Neural cell (in vitro differentiated cells): ENCODE measurements at regions not wholly inside any gene's neighbourhood (a gene's known extent, or its start where the extent isn't known, plus 50 kb on each side); places are given as distances from the start of the nearest gene placed in this dataset.

Experiments
- H2AFZ ChIP-seq: fragments of 200-600, 300-800 bp; sonication (generic), shearing (Covaris generic); 2 replicates; pipeline ENCODE4 v1.6.0; 2014; ENCODE audit warnings: low read depth, mild to moderate bottlenecking, antibody characterized with exemption, low read length, moderate library complexity
- H3F3A ChIP-seq: fragments of 200-600 bp; shearing (Covaris generic); 2 replicates; pipeline ENCODE4 v1.6.1; 2016; ENCODE audit warnings: mild to moderate bottlenecking, moderate library complexity, mixed read lengths, antibody characterized with exemption, low read length; ENCODE audit not compliant: insufficient read depth, poor library complexity, severe bottlenecking
- H3K27ac ChIP-seq: fragments of 200-600, 300-800 bp; sonication (generic), shearing (Covaris generic); 2 replicates; pipeline ENCODE4 v1.5.1; 2014; ENCODE audit warnings: mild to moderate bottlenecking, low read length, moderate library complexity
- H3K27me3 ChIP-seq: fragments of 300-800, 200-600 bp; sonication (generic), shearing (Covaris generic); 2 replicates; pipeline ENCODE4 v1.6.0; 2014; ENCODE audit warnings: mild to moderate bottlenecking, low read depth, low read length, moderate library complexity; ENCODE audit not compliant: insufficient read depth
- H3K36me3 ChIP-seq: fragments of 300-800, 200-600 bp; sonication (generic), shearing (Covaris generic); 2 replicates; pipeline ENCODE4 v1.5.1; 2014; ENCODE audit warnings: mild to moderate bottlenecking, antibody characterized with exemption, low read length, moderate library complexity; ENCODE audit not compliant: insufficient read depth
- H3K4me2 ChIP-seq: fragments of 300-800, 200-600 bp; sonication (generic), shearing (Covaris generic); 2 replicates; pipeline ENCODE4 v1.6.0; 2014; ENCODE audit warnings: mild to moderate bottlenecking, low read length
- H3K4me3 ChIP-seq: fragments of 300-800, 200-600 bp; sonication (generic), shearing (Covaris generic); 2 replicates; pipeline ENCODE4 v1.5.1; 2014; ENCODE audit warnings: mild to moderate bottlenecking, low read length, moderate library complexity
- H3K79me2 ChIP-seq: fragments of 200-600 bp; shearing (Covaris generic); replicated peaks from 2 replicates; pipeline ENCODE4 v1.6.0; 2014; ENCODE audit warnings: mild to moderate bottlenecking, low read length, moderate library complexity; ENCODE audit not compliant: insufficient read depth
- H3K9ac ChIP-seq: fragments of 300-800, 200-600 bp; sonication (generic), shearing (Covaris generic); 2 replicates; pipeline ENCODE4 v1.6.1; 2016; ENCODE audit warnings: mild to moderate bottlenecking, low read length, mixed read lengths
- H3K9me2 ChIP-seq: fragments of 200-600 bp; shearing (Covaris generic); 2 replicates; pipeline ENCODE4 v1.6.1; 2016; ENCODE audit warnings: mild to moderate bottlenecking, low read length, mixed read lengths; ENCODE audit not compliant: insufficient read depth
- H3K9me3 ChIP-seq: fragments of 200-600, 300-800 bp; sonication (generic), shearing (Covaris generic); 2 replicates; pipeline ENCODE4 v1.6.1; 2016; ENCODE audit warnings: mild to moderate bottlenecking, mixed run types, low read length, moderate library complexity, mixed read lengths
- H4K20me1 ChIP-seq: fragments of 200-600 bp; shearing (Covaris generic); 2 replicates; pipeline ENCODE4 v1.6.1; 2016; ENCODE audit warnings: mild to moderate bottlenecking, mixed run types; ENCODE audit not compliant: insufficient read depth
- EP300 ChIP-seq: fragments of 450-650 bp; conservative IDR thresholded peaks from 2 replicates; pipeline ENCODE4 v1.6.1; 2014; ENCODE audit warnings: antibody characterized with exemption, mild to moderate bottlenecking, moderate library complexity; ENCODE audit not compliant: poor library complexity, severe bottlenecking
- EZH2 ChIP-seq: fragments of 200-600, 300-800 bp; shearing (Covaris generic), sonication (generic); IDR thresholded peaks from 2 replicates; pipeline ENCODE4 v1.6.1; 2014; ENCODE audit warnings: antibody characterized with exemption, low read length, borderline replicate concordance, mild to moderate bottlenecking; ENCODE audit not compliant: insufficient read depth, poor library complexity, severe bottlenecking
- MXI1 ChIP-seq: fragments of 450-650 bp; conservative IDR thresholded peaks from 2 replicates; pipeline ENCODE4 v1.6.1; 2014; ENCODE audit warnings: antibody characterized with exemption, mild to moderate bottlenecking; ENCODE audit not compliant: poor library complexity, severe bottlenecking
- POLR2AphosphoS5 ChIP-seq: IDR thresholded peaks from 2 replicates; pipeline ENCODE4 v1.6.1; 2012
- RAD21 ChIP-seq: fragments of 450-650 bp; conservative IDR thresholded peaks from 2 replicates; pipeline ENCODE4 v1.6.1; 2014; ENCODE audit warnings: antibody characterized with exemption, mild to moderate bottlenecking, moderate library complexity
- SMC3 ChIP-seq: fragments of 450-650 bp; conservative IDR thresholded peaks from 2 replicates; pipeline ENCODE4 v1.6.1; 2014; ENCODE audit warnings: antibody characterized with exemption, mild to moderate bottlenecking, moderate library complexity; ENCODE audit not compliant: poor library complexity
- TAF1 ChIP-seq: IDR thresholded peaks from 2 replicates; pipeline ENCODE4 v1.6.1; 2012; ENCODE audit warnings: low read depth
- TF ChIP-seq, protein P1 (sequence below): fragments of 450-650 bp; IDR thresholded peaks from 2 replicates; pipeline ENCODE4 v1.5.1; 2014; ENCODE audit warnings: antibody characterized with exemption, mild to moderate bottlenecking, moderate library complexity; ENCODE audit not compliant: poor library complexity, severe bottlenecking
- TF ChIP-seq, protein P2 (sequence below): IDR thresholded peaks from 2 replicates; pipeline ENCODE4 v1.6.1; 2012; ENCODE audit warnings: borderline replicate concordance

DNA sequence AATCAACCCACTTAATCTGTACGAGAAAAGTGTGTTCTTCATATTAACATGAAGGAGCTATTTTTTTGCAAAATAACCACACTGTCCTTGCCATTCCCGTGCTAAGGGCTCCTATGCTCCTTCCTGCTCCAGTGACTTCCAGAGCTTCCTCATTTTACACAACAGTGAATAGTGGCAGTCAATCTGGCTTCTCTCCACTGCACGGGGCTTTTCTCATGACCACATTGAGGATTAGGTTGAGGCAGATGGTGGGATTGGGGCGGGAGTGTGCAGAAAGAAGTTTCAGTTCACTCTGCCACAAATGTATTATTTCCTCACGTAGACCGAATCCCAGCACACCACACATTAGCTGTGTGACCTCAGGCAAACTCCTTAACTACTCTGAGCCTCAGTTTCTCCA, 235.1 kb downstream of the ARHGAP12 start:
- H2AFZ ChIP-seq = no peak overlapping the region
- H3K27ac ChIP-seq = no peak overlapping the region
- TF ChIP-seq MXI1 (no peak), EZH2 (no peak), TAF1 (no peak), EP300 (no peak), POLR2AphosphoS5 (no peak), SMC3 (no peak), RAD21 (no peak)
- TF ChIP-seq, protein P1, sequence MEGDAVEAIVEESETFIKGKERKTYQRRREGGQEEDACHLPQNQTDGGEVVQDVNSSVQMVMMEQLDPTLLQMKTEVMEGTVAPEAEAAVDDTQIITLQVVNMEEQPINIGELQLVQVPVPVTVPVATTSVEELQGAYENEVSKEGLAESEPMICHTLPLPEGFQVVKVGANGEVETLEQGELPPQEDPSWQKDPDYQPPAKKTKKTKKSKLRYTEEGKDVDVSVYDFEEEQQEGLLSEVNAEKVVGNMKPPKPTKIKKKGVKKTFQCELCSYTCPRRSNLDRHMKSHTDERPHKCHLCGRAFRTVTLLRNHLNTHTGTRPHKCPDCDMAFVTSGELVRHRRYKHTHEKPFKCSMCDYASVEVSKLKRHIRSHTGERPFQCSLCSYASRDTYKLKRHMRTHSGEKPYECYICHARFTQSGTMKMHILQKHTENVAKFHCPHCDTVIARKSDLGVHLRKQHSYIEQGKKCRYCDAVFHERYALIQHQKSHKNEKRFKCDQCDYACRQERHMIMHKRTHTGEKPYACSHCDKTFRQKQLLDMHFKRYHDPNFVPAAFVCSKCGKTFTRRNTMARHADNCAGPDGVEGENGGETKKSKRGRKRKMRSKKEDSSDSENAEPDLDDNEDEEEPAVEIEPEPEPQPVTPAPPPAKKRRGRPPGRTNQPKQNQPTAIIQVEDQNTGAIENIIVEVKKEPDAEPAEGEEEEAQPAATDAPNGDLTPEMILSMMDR = no peak
- TF ChIP-seq, protein P2, sequence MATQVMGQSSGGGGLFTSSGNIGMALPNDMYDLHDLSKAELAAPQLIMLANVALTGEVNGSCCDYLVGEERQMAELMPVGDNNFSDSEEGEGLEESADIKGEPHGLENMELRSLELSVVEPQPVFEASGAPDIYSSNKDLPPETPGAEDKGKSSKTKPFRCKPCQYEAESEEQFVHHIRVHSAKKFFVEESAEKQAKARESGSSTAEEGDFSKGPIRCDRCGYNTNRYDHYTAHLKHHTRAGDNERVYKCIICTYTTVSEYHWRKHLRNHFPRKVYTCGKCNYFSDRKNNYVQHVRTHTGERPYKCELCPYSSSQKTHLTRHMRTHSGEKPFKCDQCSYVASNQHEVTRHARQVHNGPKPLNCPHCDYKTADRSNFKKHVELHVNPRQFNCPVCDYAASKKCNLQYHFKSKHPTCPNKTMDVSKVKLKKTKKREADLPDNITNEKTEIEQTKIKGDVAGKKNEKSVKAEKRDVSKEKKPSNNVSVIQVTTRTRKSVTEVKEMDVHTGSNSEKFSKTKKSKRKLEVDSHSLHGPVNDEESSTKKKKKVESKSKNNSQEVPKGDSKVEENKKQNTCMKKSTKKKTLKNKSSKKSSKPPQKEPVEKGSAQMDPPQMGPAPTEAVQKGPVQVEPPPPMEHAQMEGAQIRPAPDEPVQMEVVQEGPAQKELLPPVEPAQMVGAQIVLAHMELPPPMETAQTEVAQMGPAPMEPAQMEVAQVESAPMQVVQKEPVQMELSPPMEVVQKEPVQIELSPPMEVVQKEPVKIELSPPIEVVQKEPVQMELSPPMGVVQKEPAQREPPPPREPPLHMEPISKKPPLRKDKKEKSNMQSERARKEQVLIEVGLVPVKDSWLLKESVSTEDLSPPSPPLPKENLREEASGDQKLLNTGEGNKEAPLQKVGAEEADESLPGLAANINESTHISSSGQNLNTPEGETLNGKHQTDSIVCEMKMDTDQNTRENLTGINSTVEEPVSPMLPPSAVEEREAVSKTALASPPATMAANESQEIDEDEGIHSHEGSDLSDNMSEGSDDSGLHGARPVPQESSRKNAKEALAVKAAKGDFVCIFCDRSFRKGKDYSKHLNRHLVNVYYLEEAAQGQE = no peak

DNA sequence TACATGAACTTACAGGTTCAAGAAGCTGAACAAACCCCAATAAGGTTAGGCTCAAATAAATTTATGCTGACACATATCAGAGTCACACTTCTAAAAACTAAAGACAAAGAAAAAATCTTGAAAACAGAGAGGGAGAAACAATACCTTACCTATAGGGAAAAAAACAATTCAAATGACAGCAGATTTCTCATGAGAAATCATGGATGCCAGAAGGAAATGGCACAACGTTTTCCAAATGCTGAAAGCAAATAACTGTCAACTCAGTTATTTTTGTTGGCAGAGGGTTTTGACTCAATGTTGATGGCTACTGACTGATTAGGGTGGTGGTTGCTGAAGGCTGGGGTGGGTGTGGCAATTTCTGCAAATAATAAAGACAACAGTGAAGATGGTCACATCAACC, 239.4 kb downstream of the ARHGAP12 start:
- TF ChIP-seq POLR2AphosphoS5 = no peak
- no peak for TF ChIP-seq SMC3
- TF ChIP-seq, protein P2 = no peak
- no peak for TF ChIP-seq MXI1
- TF ChIP-seq RAD21 = no peak
- no peak for TF ChIP-seq EZH2
- TF ChIP-seq EP300 = no peak
- TF ChIP-seq TAF1 = no peak
- TF ChIP-seq, protein P1 = no peak
- no peaks in the 10 kb centered on the region for H4K20me1 ChIP-seq
- H3K4me2 ChIP-seq = no peak overlapping the region
- peaks cover 5% of the 10 kb centered on the region for H3K9me3 ChIP-seq
- H3K9ac ChIP-seq = no peak overlapping the region
- H2AFZ ChIP-seq = no peak overlapping the region
- no peaks in the 10 kb centered on the region for H3F3A ChIP-seq
- H3K9me2 ChIP-seq = no peaks in the 10 kb centered on the region
- no peaks in the 10 kb centered on the region for H3K27me3 ChIP-seq
- H3K79me2 ChIP-seq = no peaks in the 10 kb centered on the region
- no peaks in the 10 kb centered on the region for H3K36me3 ChIP-seq
- no peak overlapping the region for H3K4me3 ChIP-seq
- no peak overlapping the region for H3K27ac ChIP-seq

More for the DNA sequence above, 235.1 kb downstream of the ARHGAP12 start:
- Histone ChIP-seq H4K20me1 (no peaks in the 10 kb centered on the region), H3K27me3 (no peaks in the 10 kb centered on the region), H3K4me2 (no peak overlapping the region), H3K9me3 (no peaks in the 10 kb centered on the region), H3K79me2 (no peaks in the 10 kb centered on the region), H3K36me3 (no peaks in the 10 kb centered on the region), H3K9me2 (no peaks in the 10 kb centered on the region), H3K4me3 (no peak overlapping the region), H3F3A (no peaks in the 10 kb centered on the region), H3K9ac (no peak overlapping the region)
